RCC 7860 (cell line): ENCODE measurements at regions not wholly inside any gene's neighbourhood (a gene's known extent, or its start where the extent isn't known, plus 50 kb on each side); places are given as distances from the start of the nearest gene placed in this dataset.

ENCODE experiments used
- DNase-seq: peaks from one replicate; pipeline ENCODE4 v3.0.0-alpha.2; 2015; ENCODE audit warnings: low spot score
- FAIRE-seq: peaks from 2 replicates; lab custom pipeline; 2012; peaks lifted over from hg19 to GRCh38; lab: Jason Lieb, UNC

GRCh38 chr7:10079572-10079971 is 894.1 kb upstream of the PHF14 start:
- FAIRE-seq (no peak), DNase-seq (no peak)

GRCh38 chr7:10082896-10083295 is 890.8 kb upstream of the PHF14 start:
- FAIRE-seq (no peak), DNase-seq (no peak)

- no peak for FAIRE-seq
- no peak for DNase-seq
Measured at GRCh38 chr7:10083766-10084165, 889.9 kb upstream of the PHF14 start.

GRCh38 chr7:10085231-10085630 is 888.4 kb upstream of the PHF14 start:
- no peak for DNase-seq
- no peak for FAIRE-seq

- FAIRE-seq (no peak), DNase-seq (no peak)
Measured at GRCh38 chr7:10100572-10100971, 873.1 kb upstream of the PHF14 start.

- DNase-seq (no peak), FAIRE-seq (no peak)
Measured at GRCh38 chr7:10101351-10101750, 872.3 kb upstream of the PHF14 start.

GRCh38 chr7:10104292-10104691 is 869.4 kb upstream of the PHF14 start:
- DNase-seq, result no peak
- no peak for FAIRE-seq

GRCh38 chr7:10106609-10107008 is 867.1 kb upstream of the PHF14 start:
- FAIRE-seq (peak; percentile 73), DNase-seq (no peak)

- FAIRE-seq (peak; percentile 47), DNase-seq (no peak)
Measured at GRCh38 chr7:10116511-10116910, 857.2 kb upstream of the PHF14 start.

GRCh38 chr7:10117815-10118214 is 855.9 kb upstream of the PHF14 start:
- no peak for DNase-seq

GRCh38 chr7:10120936-10121335 is 852.7 kb upstream of the PHF14 start:
- FAIRE-seq, result no peak
- DNase-seq, result no peak

More at GRCh38 chr7:10117815-10118214, 855.9 kb upstream of the PHF14 start:
- FAIRE-seq, result no peak

GRCh38 chr7:10121631-10122030 is 852.0 kb upstream of the PHF14 start:
- FAIRE-seq, result no peak
- no peak for DNase-seq

GRCh38 chr7:10122551-10123100 is 851.0 kb upstream of the PHF14 start:
- FAIRE-seq, result no peak
- no peak for DNase-seq

- FAIRE-seq, result no peak
- DNase-seq, result no peak
Measured at GRCh38 chr7:10128748-10129147, 844.9 kb upstream of the PHF14 start.

GRCh38 chr7:10138087-10138854 is 835.4 kb upstream of the PHF14 start:
- no peak for FAIRE-seq

GRCh38 chr7:10146271-10146670 is 827.4 kb upstream of the PHF14 start:
- DNase-seq (no peak), FAIRE-seq (no peak)

More at GRCh38 chr7:10138087-10138854, 835.4 kb upstream of the PHF14 start:
- no peak for DNase-seq

- DNase-seq (no peak), FAIRE-seq (no peak)
Measured at GRCh38 chr7:10156972-10157371, 816.7 kb upstream of the PHF14 start.

GRCh38 chr7:10181996-10182395 is 791.7 kb upstream of the PHF14 start:
- no peak for DNase-seq
- no peak for FAIRE-seq

GRCh38 chr7:10192074-10192473 is 781.6 kb upstream of the PHF14 start:
- DNase-seq (no peak), FAIRE-seq (no peak)

- DNase-seq, result no peak
- no peak for FAIRE-seq
Measured at GRCh38 chr7:10205696-10206095, 768.0 kb upstream of the PHF14 start.

- no peak for DNase-seq
- no peak for FAIRE-seq
Measured at GRCh38 chr7:10210000-10210399, 763.7 kb upstream of the PHF14 start.

GRCh38 chr7:10211016-10211415 is 762.7 kb upstream of the PHF14 start:
- DNase-seq (no peak), FAIRE-seq (no peak)

GRCh38 chr7:10211861-10212260 is 761.8 kb upstream of the PHF14 start:
- DNase-seq (no peak), FAIRE-seq (no peak)
